ENCODE measurements at regions not wholly inside any gene's neighbourhood (a gene's known extent, or its start where the extent isn't known, plus 50 kb on each side); places are given as distances from the start of the nearest gene placed in this dataset.

- no peak overlapping the region for H3K4me3 ChIP-seq (ENCODE audit: low read depth, low read length)
- TF ChIP-seq, protein P1, sequence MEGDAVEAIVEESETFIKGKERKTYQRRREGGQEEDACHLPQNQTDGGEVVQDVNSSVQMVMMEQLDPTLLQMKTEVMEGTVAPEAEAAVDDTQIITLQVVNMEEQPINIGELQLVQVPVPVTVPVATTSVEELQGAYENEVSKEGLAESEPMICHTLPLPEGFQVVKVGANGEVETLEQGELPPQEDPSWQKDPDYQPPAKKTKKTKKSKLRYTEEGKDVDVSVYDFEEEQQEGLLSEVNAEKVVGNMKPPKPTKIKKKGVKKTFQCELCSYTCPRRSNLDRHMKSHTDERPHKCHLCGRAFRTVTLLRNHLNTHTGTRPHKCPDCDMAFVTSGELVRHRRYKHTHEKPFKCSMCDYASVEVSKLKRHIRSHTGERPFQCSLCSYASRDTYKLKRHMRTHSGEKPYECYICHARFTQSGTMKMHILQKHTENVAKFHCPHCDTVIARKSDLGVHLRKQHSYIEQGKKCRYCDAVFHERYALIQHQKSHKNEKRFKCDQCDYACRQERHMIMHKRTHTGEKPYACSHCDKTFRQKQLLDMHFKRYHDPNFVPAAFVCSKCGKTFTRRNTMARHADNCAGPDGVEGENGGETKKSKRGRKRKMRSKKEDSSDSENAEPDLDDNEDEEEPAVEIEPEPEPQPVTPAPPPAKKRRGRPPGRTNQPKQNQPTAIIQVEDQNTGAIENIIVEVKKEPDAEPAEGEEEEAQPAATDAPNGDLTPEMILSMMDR (IDR thresholded peaks at IDR 0.05; ENCODE audit: control insufficient read depth, extremely low read depth, insufficient read depth): no peak
- DNase-seq (ENCODE audit: low read depth): no peak
Measured at GRCh38 chr7:145168879-145169278, 333.0 kb upstream of the TPK1 start.

DNA sequence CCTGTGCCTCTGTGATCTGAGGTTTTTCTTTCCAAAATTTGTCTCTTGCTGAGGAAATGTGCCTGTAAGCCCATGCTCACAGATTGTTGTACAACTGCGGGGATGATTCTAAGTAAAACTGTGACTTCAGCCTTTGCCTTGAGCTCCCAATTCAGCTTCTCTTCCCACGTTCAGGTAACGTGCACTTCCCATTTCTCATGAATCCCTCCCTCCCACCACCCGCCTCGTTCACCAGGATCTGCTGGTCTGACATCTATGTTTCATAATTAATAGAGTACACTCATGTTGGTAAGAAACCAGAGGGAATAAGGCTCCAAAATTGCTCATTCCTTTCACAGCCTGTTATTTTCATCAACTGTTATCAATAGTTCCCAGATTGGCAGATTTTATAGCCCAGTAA is 332.6 kb upstream of the TPK1 start:
- no peak for DNase-seq (ENCODE audit: low read depth)
- no peak overlapping the region for H3K4me3 ChIP-seq (ENCODE audit: low read depth, low read length)
- TF ChIP-seq, protein P1 (IDR thresholded peaks at IDR 0.05; ENCODE audit: control insufficient read depth, extremely low read depth, insufficient read depth): no peak

GRCh38 chr7:145156834-145157233 is 321.0 kb upstream of the TPK1 start:
- TF ChIP-seq, protein P1 (IDR thresholded peaks at IDR 0.05; ENCODE audit: control insufficient read depth, extremely low read depth, insufficient read depth): no peak
- H3K4me3 ChIP-seq (ENCODE audit: low read depth, low read length): no peak overlapping the region
- no peak for DNase-seq (ENCODE audit: low read depth)

GRCh38 chr7:145152589-145152988 is 316.7 kb upstream of the TPK1 start:
- DNase-seq (ENCODE audit: low read depth): no peak
- H3K4me3 ChIP-seq (ENCODE audit: low read depth, low read length): no peak overlapping the region
- TF ChIP-seq, protein P1 (IDR thresholded peaks at IDR 0.05; ENCODE audit: control insufficient read depth, extremely low read depth, insufficient read depth): no peak

DNA sequence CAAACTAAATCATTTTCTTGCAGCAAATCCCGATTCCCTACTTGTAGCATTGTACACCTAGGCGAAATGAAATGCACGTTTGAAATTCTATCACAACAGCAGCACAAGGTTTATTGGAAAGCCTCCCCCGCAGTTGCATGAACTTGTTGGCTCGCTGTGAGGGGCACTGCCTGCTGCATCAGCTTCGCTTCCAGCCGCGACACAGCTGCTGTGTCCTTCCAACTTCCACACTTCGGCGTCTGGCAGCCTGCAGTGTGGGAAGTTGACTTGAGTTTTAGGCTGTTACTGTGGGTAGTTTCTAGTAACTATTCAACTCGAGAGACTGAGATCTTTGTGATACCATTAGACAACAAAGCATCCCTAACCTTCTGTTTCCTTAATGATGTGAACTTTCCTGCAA is 315.8 kb upstream of the TPK1 start:
- DNase-seq (ENCODE audit: low read depth): no peak
- TF ChIP-seq, protein P1 (IDR thresholded peaks at IDR 0.05; ENCODE audit: control insufficient read depth, extremely low read depth, insufficient read depth): no peak
- no peak overlapping the region for H3K4me3 ChIP-seq (ENCODE audit: low read depth, low read length)

- no peak overlapping the region for H3K4me3 ChIP-seq (ENCODE audit: low read depth, low read length)
- TF ChIP-seq, protein P1 (IDR thresholded peaks at IDR 0.05; ENCODE audit: control insufficient read depth, extremely low read depth, insufficient read depth): no peak
- DNase-seq (ENCODE audit: low read depth): no peak
Measured at GRCh38 chr7:145147865-145148264, 312.0 kb upstream of the TPK1 start.

- no peak overlapping the region for H3K4me3 ChIP-seq (ENCODE audit: low read depth, low read length)
- DNase-seq (ENCODE audit: low read depth): no peak
- TF ChIP-seq, protein P1 (IDR thresholded peaks at IDR 0.05; ENCODE audit: control insufficient read depth, extremely low read depth, insufficient read depth): no peak
Measured at GRCh38 chr7:145143685-145144084, 307.8 kb upstream of the TPK1 start.
